ENCODE measurements at regions not wholly inside any gene's neighbourhood (a gene's known extent, or its start where the extent isn't known, plus 50 kb on each side); places are given as distances from the start of the nearest gene placed in this dataset.
"Not testable (repeated sequence)": the region's sequence is repeated elsewhere in the genome, so short reads cannot be mapped to it uniquely, and the experiment has no call there.

GRCh38 chr3:127425505-127426443 is 137.9 kb upstream of the PRR20G start:
- intact Hi-C loops (cut with DNase I), result no loop called here
- no peak for DNase-seq (ENCODE audit: missing footprints)
- no peak for ATAC-seq

GRCh38 chr3:127424766-127425504 is 137.1 kb upstream of the PRR20G start:
- DNase-seq (ENCODE audit: missing footprints), result no peak
- intact Hi-C loops (cut with DNase I), result no loop called here
- no peak for ATAC-seq

GRCh38 chr3:127423856-127424765 is 136.3 kb upstream of the PRR20G start:
- DNase-seq (ENCODE audit: missing footprints), result no peak
- intact Hi-C loops (cut with DNase I), result no loop called here
- ATAC-seq, result no peak

- intact Hi-C loops (cut with DNase I), result no loop called here
- DNase-seq (ENCODE audit: missing footprints) (no peak), ATAC-seq (no peak)
Observed at GRCh38 chr3:127422663-127423375, 135.0 kb upstream of the PRR20G start.

GRCh38 chr3:127421943-127422662 is 134.3 kb upstream of the PRR20G start:
- intact Hi-C loops (cut with DNase I), result no loop called here
- DNase-seq (ENCODE audit: missing footprints) (no peak), ATAC-seq (no peak)

GRCh38 chr3:127420829-127421228 is 133.0 kb upstream of the PRR20G start:
- intact Hi-C loops (cut with DNase I), result no loop called here
- DNase-seq (ENCODE audit: missing footprints), result no peak
- ATAC-seq, result no peak

GRCh38 chr3:127419641-127420553 is 132.1 kb upstream of the PRR20G start:
- intact Hi-C loops (cut with DNase I), result no loop called here
- DNase-seq (ENCODE audit: missing footprints) (no peak), ATAC-seq (no peak)

- intact Hi-C loops (cut with DNase I), result no loop called here
- DNase-seq (ENCODE audit: missing footprints), result no peak
- no peak for ATAC-seq
Observed at GRCh38 chr3:127419182-127419581, 131.3 kb upstream of the PRR20G start.

GRCh38 chr3:127418560-127419147 is 130.8 kb upstream of the PRR20G start:
- intact Hi-C loops (cut with DNase I), result no loop called here
- DNase-seq (ENCODE audit: missing footprints) (no peak), ATAC-seq (no peak)

GRCh38 chr3:127417709-127418559 is 130.1 kb upstream of the PRR20G start:
- intact Hi-C loops (cut with DNase I), result no loop called here
- ATAC-seq (peak; percentile 79), DNase-seq (ENCODE audit: missing footprints) (no peak)

GRCh38 chr3:127413871-127414270 is 126.0 kb upstream of the PRR20G start:
- no peak for DNase-seq (ENCODE audit: missing footprints)

GRCh38 chr3:127413318-127413673 is 125.5 kb upstream of the PRR20G start:
- ATAC-seq (no peak), DNase-seq (ENCODE audit: missing footprints) (no peak)
- intact Hi-C loops (cut with DNase I), result no loop called here

More at GRCh38 chr3:127413871-127414270, 126.0 kb upstream of the PRR20G start:
- ATAC-seq, result no peak
- intact Hi-C loops (cut with DNase I), result no loop called here

GRCh38 chr3:127412578-127413317 is 124.9 kb upstream of the PRR20G start:
- intact Hi-C loops (cut with DNase I), result no loop called here
- no peak for DNase-seq (ENCODE audit: missing footprints)

GRCh38 chr3:127411875-127412274 is 124.0 kb upstream of the PRR20G start:
- ATAC-seq; DNase-seq (ENCODE audit: missing footprints); intact Hi-C loops (cut with DNase I): not testable (repeated sequence)

More at GRCh38 chr3:127412578-127413317, 124.9 kb upstream of the PRR20G start:
- ATAC-seq, result no peak
